ENCODE measurements at regions not wholly inside any gene's neighbourhood (a gene's known extent, or its start where the extent isn't known, plus 50 kb on each side); places are given as distances from the start of the nearest gene placed in this dataset.

DNA sequence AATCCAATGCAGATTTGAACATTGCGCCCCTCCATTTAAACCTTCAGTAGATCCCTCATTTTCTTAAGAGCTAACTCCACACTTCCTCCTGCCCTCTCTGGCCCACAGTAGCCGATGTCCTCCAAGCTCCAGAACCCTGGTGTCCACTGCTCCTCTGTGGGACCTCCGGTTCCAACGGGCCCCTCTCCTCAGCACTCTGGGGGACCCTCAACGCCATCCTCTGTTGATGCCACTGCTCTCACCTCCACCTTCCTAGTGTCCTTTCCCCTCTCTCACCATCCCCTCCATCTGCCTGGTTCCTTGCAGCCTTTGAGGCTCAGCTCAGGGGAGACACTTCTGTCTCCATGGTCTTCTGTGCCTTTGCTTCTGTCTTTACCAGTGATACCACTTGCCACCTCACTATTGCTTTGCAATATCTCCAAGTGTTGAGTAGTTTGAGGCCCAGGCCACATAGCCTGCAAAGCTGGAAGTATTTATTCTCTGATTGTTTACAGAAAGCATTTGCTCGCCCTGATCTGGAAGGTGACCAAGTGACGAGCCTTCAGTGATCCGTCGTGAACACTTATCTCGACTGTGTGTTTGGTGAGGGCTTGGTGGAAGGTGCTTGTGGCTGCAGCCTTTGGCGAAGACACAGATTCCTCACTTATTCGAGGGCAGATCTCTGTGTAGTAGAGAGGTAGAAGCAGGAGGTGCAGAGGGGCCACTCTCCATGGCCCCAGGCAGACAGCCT is 104.8 kb upstream of the SHH start:
- H3K27ac Mint-ChIP-seq, result no peak overlapping the region
- H3K4me3 Mint-ChIP-seq, result no peak overlapping the region
- no peaks in the 10 kb centered on the region for H3K36me3 Mint-ChIP-seq (ENCODE audit: low read depth)

GRCh38 chr7:155914341-155914740 is 102.1 kb upstream of the SHH start:
- no peak overlapping the region for H3K27ac Mint-ChIP-seq
- peaks cover 7% of the 10 kb centered on the region for H3K9me3 Mint-ChIP-seq
- H3K27me3 Mint-ChIP-seq, result peaks cover 7% of the 10 kb centered on the region
- H3K36me3 Mint-ChIP-seq (ENCODE audit: low read depth), result no peaks in the 10 kb centered on the region
- no peak overlapping the region for H3K4me3 Mint-ChIP-seq
- ATAC-seq (replicated peaks), result no peak
- peaks cover 5% of the 10 kb centered on the region for H3K4me1 Mint-ChIP-seq

More for the DNA sequence above, 104.8 kb upstream of the SHH start:
- no peak for ATAC-seq (replicated peaks)
- H3K9me3 Mint-ChIP-seq, result peaks cover 3% of the 10 kb centered on the region
- peaks cover 5% of the 10 kb centered on the region for H3K27me3 Mint-ChIP-seq
- peaks cover 5% of the 10 kb centered on the region for H3K4me1 Mint-ChIP-seq

DNA sequence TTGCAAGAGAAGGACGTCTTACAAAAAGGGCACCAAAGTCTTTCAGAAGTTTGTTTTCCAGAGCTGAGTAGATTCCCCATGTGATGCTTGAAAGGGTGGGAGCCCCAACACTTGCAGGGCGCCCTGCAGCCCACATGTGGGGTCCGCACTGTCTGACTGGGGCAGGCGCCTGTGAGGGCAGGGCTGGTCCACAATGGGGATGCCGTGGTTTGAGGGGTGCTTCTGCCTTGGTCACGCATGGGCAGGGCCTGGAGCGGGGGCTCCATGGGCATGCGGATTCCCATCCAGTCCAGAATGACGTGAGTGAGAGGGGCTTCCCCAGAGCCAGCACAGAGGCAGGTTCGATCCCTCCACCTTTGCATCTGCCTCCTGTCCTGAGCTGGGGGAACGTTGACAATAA is 101.5 kb upstream of the SHH start:
- peaks cover 7% of the 10 kb centered on the region for H3K9me3 Mint-ChIP-seq
- H3K4me3 Mint-ChIP-seq, result no peak overlapping the region
- no peak overlapping the region for H3K27ac Mint-ChIP-seq
- ATAC-seq (replicated peaks), result no peak
- H3K27me3 Mint-ChIP-seq, result peaks cover 7% of the 10 kb centered on the region
- H3K4me1 Mint-ChIP-seq, result peaks cover 5% of the 10 kb centered on the region
- H3K36me3 Mint-ChIP-seq (ENCODE audit: low read depth), result no peaks in the 10 kb centered on the region

DNA sequence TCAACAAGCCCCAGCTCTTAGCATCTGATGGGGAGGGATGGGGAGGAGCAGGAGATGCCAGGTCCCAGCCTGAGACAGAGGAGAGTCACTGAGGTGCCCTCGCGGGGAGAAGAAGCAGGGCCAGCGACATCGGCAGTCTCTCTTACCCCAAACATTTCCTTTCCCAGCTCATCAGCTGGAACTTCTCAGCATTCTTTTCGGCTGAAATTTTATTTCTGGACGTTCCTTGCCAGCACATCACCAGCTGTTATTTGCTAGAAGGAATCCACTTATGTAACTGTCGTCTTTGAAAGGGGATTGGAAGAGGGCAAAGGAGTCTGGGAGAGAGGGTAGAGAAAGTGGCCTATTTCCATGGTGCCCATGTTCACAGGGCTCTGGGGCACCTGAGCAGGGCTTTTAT is 101.0 kb upstream of the SHH start:
- ATAC-seq (replicated peaks), result no peak
- H3K27me3 Mint-ChIP-seq, result peaks cover 3% of the 10 kb centered on the region
- peaks cover 4% of the 10 kb centered on the region for H3K9me3 Mint-ChIP-seq
- no peak overlapping the region for H3K4me3 Mint-ChIP-seq
- H3K4me1 Mint-ChIP-seq, result peaks cover under 1% of the 10 kb centered on the region
- no peaks in the 10 kb centered on the region for H3K36me3 Mint-ChIP-seq (ENCODE audit: low read depth)
- H3K27ac Mint-ChIP-seq, result no peak overlapping the region

DNA sequence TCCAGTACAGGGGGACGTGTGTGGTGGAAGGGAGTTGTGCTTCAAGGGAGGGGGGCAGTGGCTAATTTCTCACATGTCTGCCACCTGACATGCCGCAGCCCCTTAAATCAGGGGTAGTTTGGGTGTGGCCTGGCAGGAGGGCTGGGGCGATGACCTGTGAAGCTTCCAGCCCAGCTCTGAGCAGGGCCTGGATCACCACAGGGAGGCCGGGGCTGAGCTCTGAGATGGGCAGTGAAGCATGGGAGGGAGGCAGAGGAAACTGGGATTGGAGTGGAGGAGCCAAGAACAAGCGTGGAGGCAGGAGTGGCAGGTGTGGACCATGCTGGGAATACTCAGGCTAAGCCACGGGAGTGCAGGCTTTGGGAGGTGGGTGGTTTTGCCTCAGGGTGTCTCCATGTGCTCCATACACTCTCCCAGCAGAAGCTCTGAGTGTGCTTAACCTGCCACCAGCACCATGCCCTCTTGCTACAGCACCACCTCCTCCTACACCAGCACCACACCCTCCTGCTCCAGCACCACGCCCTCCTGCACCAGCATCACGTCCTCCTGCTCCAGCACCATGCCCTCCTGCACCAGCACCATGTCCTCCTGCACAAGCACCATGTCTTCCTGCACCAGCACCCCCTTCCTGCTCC is 99.3 kb upstream of the SHH start:
- no peaks in the 10 kb centered on the region for H3K36me3 Mint-ChIP-seq (ENCODE audit: low read depth)
- H3K27me3 Mint-ChIP-seq, result peaks cover 6% of the 10 kb centered on the region
- H3K4me3 Mint-ChIP-seq, result no peak overlapping the region
- H3K27ac Mint-ChIP-seq, result no peak overlapping the region
- ATAC-seq (replicated peaks), result no peak
- no peaks in the 10 kb centered on the region for H3K4me1 Mint-ChIP-seq
- peaks cover 4% of the 10 kb centered on the region for H3K9me3 Mint-ChIP-seq

- no peaks in the 10 kb centered on the region for H3K36me3 Mint-ChIP-seq (ENCODE audit: low read depth)
- H3K27ac Mint-ChIP-seq, result no peak overlapping the region
- no peaks in the 10 kb centered on the region for H3K4me1 Mint-ChIP-seq
- ATAC-seq (replicated peaks), result no peak
- H3K4me3 Mint-ChIP-seq, result no peak overlapping the region
- peaks cover 4% of the 10 kb centered on the region for H3K9me3 Mint-ChIP-seq
- H3K27me3 Mint-ChIP-seq, result peaks cover 10% of the 10 kb centered on the region
These were observed 96.1 kb upstream of the SHH start for GRCh38 chr7:155908385-155908784.

GRCh38 chr7:155907450-155908200 is 95.4 kb upstream of the SHH start:
- Mint-ChIP-seq H3K27ac (no peak overlapping the region), H3K4me3 (no peak overlapping the region), H3K27me3 (peaks cover 10% of the 10 kb centered on the region), H3K4me1 (no peaks in the 10 kb centered on the region), H3K36me3 (ENCODE audit: low read depth) (no peaks in the 10 kb centered on the region), H3K9me3 (peaks cover 4% of the 10 kb centered on the region)
- no peak for ATAC-seq (replicated peaks)

GRCh38 chr7:155901176-155901575 is 88.9 kb upstream of the SHH start:
- H3K9me3 Mint-ChIP-seq, result no peaks in the 10 kb centered on the region
- H3K27ac Mint-ChIP-seq, result no peak overlapping the region
- peaks cover 3% of the 10 kb centered on the region for H3K27me3 Mint-ChIP-seq
- no peak overlapping the region for H3K4me3 Mint-ChIP-seq
- no peaks in the 10 kb centered on the region for H3K36me3 Mint-ChIP-seq (ENCODE audit: low read depth)
- no peak for ATAC-seq (replicated peaks)
- no peaks in the 10 kb centered on the region for H3K4me1 Mint-ChIP-seq

DNA sequence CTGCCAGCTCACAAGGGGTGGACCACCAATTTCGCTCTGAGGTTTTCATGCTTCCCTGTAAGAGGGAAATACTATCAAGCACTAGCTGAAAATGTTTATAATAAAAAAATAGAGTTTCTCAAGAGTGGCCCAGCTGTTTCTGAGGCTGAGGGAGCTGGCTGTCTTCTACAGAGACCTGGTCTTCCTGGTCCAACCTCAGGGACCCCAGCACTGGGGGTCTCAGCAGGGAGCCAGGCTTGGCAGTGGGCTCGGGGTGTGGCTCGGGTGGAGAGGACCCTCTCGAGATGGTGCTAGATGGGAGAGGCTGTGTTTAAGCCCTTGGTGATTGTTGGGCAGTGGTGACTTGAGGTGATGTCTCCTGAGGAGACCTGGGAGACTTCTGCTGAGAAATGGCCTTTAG is 87.3 kb upstream of the SHH start:
- Mint-ChIP-seq H3K27ac (no peak overlapping the region), H3K4me3 (no peak overlapping the region), H3K27me3 (peaks cover 6% of the 10 kb centered on the region), H3K4me1 (no peaks in the 10 kb centered on the region), H3K9me3 (no peaks in the 10 kb centered on the region), H3K36me3 (ENCODE audit: low read depth) (no peaks in the 10 kb centered on the region)
- no peak for ATAC-seq (replicated peaks)

GRCh38 chr7:155897758-155898386 is 85.6 kb upstream of the SHH start:
- no peak for ATAC-seq (replicated peaks)
- Mint-ChIP-seq H3K27ac (no peak overlapping the region), H3K9me3 (no peaks in the 10 kb centered on the region), H3K4me3 (no peak overlapping the region), H3K4me1 (no peaks in the 10 kb centered on the region), H3K27me3 (peaks cover 3% of the 10 kb centered on the region), H3K36me3 (ENCODE audit: low read depth) (no peaks in the 10 kb centered on the region)

DNA sequence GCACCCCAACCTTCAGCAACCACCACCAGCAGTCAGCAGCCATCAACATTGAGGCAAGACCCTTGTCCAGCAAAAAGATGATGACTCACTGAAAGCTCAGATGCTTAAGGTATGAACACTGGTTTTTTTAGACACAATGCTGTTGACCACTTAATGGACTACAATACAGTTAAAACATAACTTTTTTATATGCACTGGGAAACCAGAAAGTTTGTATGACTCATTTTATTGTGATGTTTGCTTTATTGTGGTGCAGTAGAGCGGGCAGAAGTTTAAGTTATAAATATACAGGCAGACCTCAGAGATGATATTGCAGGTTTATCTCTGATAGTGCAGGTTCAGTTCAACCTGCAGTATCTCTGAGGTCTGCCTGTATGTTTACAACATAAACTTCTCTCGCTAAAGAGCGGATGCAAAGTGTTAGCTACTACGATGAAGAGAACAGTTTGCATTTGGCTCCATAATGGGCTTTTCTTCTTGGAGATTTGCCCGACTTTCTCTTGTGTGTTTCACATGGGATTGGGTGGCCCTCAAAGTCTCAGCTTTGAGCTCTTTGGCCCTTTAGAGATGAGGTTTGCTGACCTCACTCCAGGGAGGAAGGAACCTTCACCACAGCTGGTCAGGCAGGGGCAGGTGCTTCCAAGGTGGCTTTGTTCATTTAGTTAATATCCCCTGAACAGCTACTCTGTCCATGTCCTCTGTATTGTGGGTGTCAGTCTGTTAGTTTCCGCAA is 84.4 kb upstream of the SHH start:
- Mint-ChIP-seq H3K36me3 (ENCODE audit: low read depth) (no peaks in the 10 kb centered on the region), H3K4me1 (no peaks in the 10 kb centered on the region)

DNA sequence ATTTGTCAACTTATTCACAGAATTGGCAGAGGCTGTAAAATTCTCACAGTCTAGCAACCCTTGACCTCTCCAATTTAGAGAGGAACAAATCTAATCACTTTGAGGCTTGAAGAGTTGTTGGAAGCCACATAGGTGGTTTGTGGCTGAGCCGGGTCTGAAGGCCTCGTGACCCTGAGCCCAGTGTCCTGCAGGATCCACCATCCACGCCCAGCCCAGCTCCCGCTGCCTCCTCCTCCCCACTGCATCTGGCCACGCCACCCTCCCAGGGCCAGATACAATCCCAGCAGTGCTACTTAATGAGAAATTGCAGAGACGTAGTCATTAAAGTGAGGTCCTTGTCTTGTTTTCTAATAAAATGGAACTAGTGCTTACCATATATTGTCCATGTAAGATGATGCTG is 81.4 kb upstream of the SHH start:
- Mint-ChIP-seq H3K27ac (no peak overlapping the region), H3K9me3 (no peaks in the 10 kb centered on the region), H3K4me1 (no peaks in the 10 kb centered on the region), H3K27me3 (peaks cover 4% of the 10 kb centered on the region), H3K4me3 (no peak overlapping the region), H3K36me3 (ENCODE audit: low read depth) (no peaks in the 10 kb centered on the region)
- no peak for ATAC-seq (replicated peaks)

More for the DNA sequence above, 84.4 kb upstream of the SHH start:
- no peak for ATAC-seq (replicated peaks)
- no peaks in the 10 kb centered on the region for H3K9me3 Mint-ChIP-seq
- H3K4me3 Mint-ChIP-seq, result no peak overlapping the region
- H3K27ac Mint-ChIP-seq, result no peak overlapping the region
- H3K27me3 Mint-ChIP-seq, result peaks cover 3% of the 10 kb centered on the region

- peaks cover 8% of the 10 kb centered on the region for H3K27me3 Mint-ChIP-seq
- no peaks in the 10 kb centered on the region for H3K36me3 Mint-ChIP-seq (ENCODE audit: low read depth)
- no peaks in the 10 kb centered on the region for H3K9me3 Mint-ChIP-seq
- no peak overlapping the region for H3K4me3 Mint-ChIP-seq
- no peak overlapping the region for H3K27ac Mint-ChIP-seq
- no peak for ATAC-seq (replicated peaks)
- no peaks in the 10 kb centered on the region for H3K4me1 Mint-ChIP-seq
These were observed 80.9 kb upstream of the SHH start for GRCh38 chr7:155893176-155893575.

Measured in activated T-helper 17 cell treated with anti-CD3 and anti-CD28 coated beads, Interleukin-2, amount 50 U/mL, for 72 hours (primary cell).